Vagina (tissue), 2 donors: ENCODE measurements at regions not wholly inside any gene's neighbourhood (a gene's known extent, or its start where the extent isn't known, plus 50 kb on each side); places are given as distances from the start of the nearest gene placed in this dataset.
A peak's percentile ranks its signal among the peaks of the same experiment; 100 is the strongest.

Source experiments
- DNase-seq, 2 donors: peaks; one replicate each; pipeline ENCODE4 v3.0.0-alpha.2; 2017; ENCODE audit errors: extremely low spot score in 2 of 2
- H3K27ac ChIP-seq: fragments of 200-600 bp; sonication (generic); one replicate; pipeline ENCODE4 v1.5.1; 2019
- H3K27me3 ChIP-seq: fragments of 200-600 bp; sonication (generic); one replicate; pipeline ENCODE4 v1.5.1; 2019
- H3K36me3 ChIP-seq, 2 donors: fragments of 200-600 bp; sonication (generic); one replicate each; pipeline ENCODE4 v1.5.1; 2017 to 2019
- H3K4me1 ChIP-seq: fragments of 200-600 bp; sonication (generic); one replicate; pipeline ENCODE4 v1.5.1; 2019
- H3K4me3 ChIP-seq, 2 donors: fragments of 200-600 bp; sonication (generic); 1 replicate in 1 of 2; 2 replicates in 1 of 2; pipeline ENCODE4 v1.5.1; 2016 to 2019
- H3K9me3 ChIP-seq: fragments of 200-600 bp; sonication (generic); one replicate; pipeline ENCODE4 v1.5.1; 2019
- CTCF ChIP-seq, 3 experiments: fragments of 450-650 bp in 2 of 3; fragments of 200-600 bp in 1 of 3; sonication (generic) in 1 of 3; IDR thresholded peaks; one replicate each; pipeline ENCODE4 v1.5.1; 2017 to 2019; ENCODE audit warnings: antibody characterized with exemption in 3 of 3, mild to moderate bottlenecking in 2 of 3, moderate library complexity in 2 of 3
- POLR2A ChIP-seq, 2 donors: fragments of 450-650 bp; IDR thresholded peaks; one replicate each; pipeline ENCODE4 v1.6.1; 2017; ENCODE audit warnings: antibody characterized with exemption in 2 of 2, mild to moderate bottlenecking in 2 of 2, moderate library complexity in 2 of 2
- POLR2AphosphoS5 ChIP-seq, 2 donors: sonication (generic); formaldehyde crosslinking; IDR thresholded peaks; one replicate each; pipeline ENCODE4 v1.9.0; 2017; ENCODE audit warnings: antibody characterized with exemption in 2 of 2, mild to moderate bottlenecking in 2 of 2, low read depth in 1 of 2; ENCODE audit not compliant: insufficient read depth in 1 of 2
- intact Hi-C: fragments of 100-400 bp; cut with DNase I; formaldehyde crosslinking; loops from one replicate; pipeline ENCODE4 v1.15.1; 2023

- intact Hi-C loops: no loop called here
- H3K4me1 ChIP-seq: no peaks in the 10 kb centered on the region
- no peaks in the 10 kb centered on the region for H3K9me3 ChIP-seq
- no peak for DNase-seq
- H3K27ac ChIP-seq: no peak overlapping the region
- H3K36me3 ChIP-seq: no peaks in the 10 kb centered on the region
- no peaks in the 10 kb centered on the region for H3K27me3 ChIP-seq
- H3K4me3 ChIP-seq: no peak overlapping the region
- TF ChIP-seq POLR2AphosphoS5 (IDR thresholded peaks at IDR 0.05; ENCODE audit: insufficient read depth in 1 of 2, low read depth in 1 of 2): no peak
- TF ChIP-seq CTCF (IDR thresholded peaks at IDR 0.05): no peak
- no peak for TF ChIP-seq POLR2A (IDR thresholded peaks at IDR 0.05)
These were observed 184.1 kb downstream of the MID1IP1 start for GRCh38 chrX:38985375-38985774.

- Histone ChIP-seq H3K27me3 (no peaks in the 10 kb centered on the region), H3K4me3 (no peak overlapping the region), H3K9me3 (no peaks in the 10 kb centered on the region), H3K27ac (no peak overlapping the region), H3K36me3 (no peaks in the 10 kb centered on the region), H3K4me1 (no peaks in the 10 kb centered on the region)
- intact Hi-C loops: no loop called here
- no peak for DNase-seq
- TF ChIP-seq CTCF (IDR thresholded peaks at IDR 0.05) (no peak), POLR2A (IDR thresholded peaks at IDR 0.05) (no peak), POLR2AphosphoS5 (IDR thresholded peaks at IDR 0.05; ENCODE audit: insufficient read depth in 1 of 2, low read depth in 1 of 2) (no peak)
These were observed 184.7 kb downstream of the MID1IP1 start for GRCh38 chrX:38985945-38986344.

- H3K9me3 ChIP-seq: no peaks in the 10 kb centered on the region
- H3K4me1 ChIP-seq: no peaks in the 10 kb centered on the region
- no peak for TF ChIP-seq POLR2AphosphoS5 (IDR thresholded peaks at IDR 0.05; ENCODE audit: insufficient read depth in 1 of 2, low read depth in 1 of 2)
- no peak for TF ChIP-seq CTCF (IDR thresholded peaks at IDR 0.05)
- TF ChIP-seq POLR2A (IDR thresholded peaks at IDR 0.05): no peak
- H3K27me3 ChIP-seq: no peaks in the 10 kb centered on the region
- intact Hi-C loops: no loop called here
- no peak overlapping the region for H3K27ac ChIP-seq
- DNase-seq: no peak
- no peaks in the 10 kb centered on the region for H3K36me3 ChIP-seq
- no peak overlapping the region for H3K4me3 ChIP-seq
These were observed 185.3 kb downstream of the MID1IP1 start for GRCh38 chrX:38986586-38986985.

GRCh38 chrX:38987198-38987651 is 186.0 kb downstream of the MID1IP1 start:
- no peak overlapping the region for H3K4me3 ChIP-seq
- no peaks in the 10 kb centered on the region for H3K27me3 ChIP-seq
- no peaks in the 10 kb centered on the region for H3K36me3 ChIP-seq
- intact Hi-C loops: no loop called here
- H3K27ac ChIP-seq: no peak overlapping the region
- no peaks in the 10 kb centered on the region for H3K4me1 ChIP-seq
- no peaks in the 10 kb centered on the region for H3K9me3 ChIP-seq
- TF ChIP-seq POLR2AphosphoS5 (IDR thresholded peaks at IDR 0.05; ENCODE audit: insufficient read depth in 1 of 2, low read depth in 1 of 2) (peak in 1 of 2 donors; percentile 15), CTCF (IDR thresholded peaks at IDR 0.05) (no peak)
- no peak for DNase-seq

- TF ChIP-seq POLR2A (IDR thresholded peaks at IDR 0.05) (no peak), POLR2AphosphoS5 (IDR thresholded peaks at IDR 0.05; ENCODE audit: insufficient read depth in 1 of 2, low read depth in 1 of 2) (no peak), CTCF (IDR thresholded peaks at IDR 0.05) (no peak)
- H3K27me3 ChIP-seq: no peaks in the 10 kb centered on the region
- H3K4me3 ChIP-seq: no peak overlapping the region
- intact Hi-C loops: no loop called here
- H3K36me3 ChIP-seq: no peaks in the 10 kb centered on the region
- no peaks in the 10 kb centered on the region for H3K9me3 ChIP-seq
- H3K27ac ChIP-seq: no peak overlapping the region
- no peaks in the 10 kb centered on the region for H3K4me1 ChIP-seq
- no peak for DNase-seq
These were observed 187.0 kb downstream of the MID1IP1 start for GRCh38 chrX:38988301-38988700.
